HG02610 (cell line): ENCODE measurements at regions not wholly inside any gene's neighbourhood (a gene's known extent, or its start where the extent isn't known, plus 50 kb on each side); places are given as distances from the start of the nearest gene placed in this dataset.
"Not testable (repeated sequence)": the region's sequence is repeated elsewhere in the genome, so short reads cannot be mapped to it uniquely, and the experiment has no call there.

ENCODE experiments used
- ATAC-seq: cut with Tn5 transposase; IDR thresholded peaks from one replicate; pipeline ENCODE4 v1.9.1; 2021; ENCODE audit warnings: mild to moderate bottlenecking, moderate library complexity; ENCODE audit not compliant: unreplicated experiment

GRCh38 chr20:52446421-52447224 lies 255.0 kb upstream of the ZFP64 start:
- no peak for ATAC-seq

- no peak for ATAC-seq
Measured at GRCh38 chr20:52444455-52444854, 252.9 kb upstream of the ZFP64 start.

GRCh38 chr20:52443874-52444273 lies 252.3 kb upstream of the ZFP64 start:
- no peak for ATAC-seq

- no peak for ATAC-seq
Measured at GRCh38 chr20:52441710-52442109, 250.1 kb upstream of the ZFP64 start.

DNA sequence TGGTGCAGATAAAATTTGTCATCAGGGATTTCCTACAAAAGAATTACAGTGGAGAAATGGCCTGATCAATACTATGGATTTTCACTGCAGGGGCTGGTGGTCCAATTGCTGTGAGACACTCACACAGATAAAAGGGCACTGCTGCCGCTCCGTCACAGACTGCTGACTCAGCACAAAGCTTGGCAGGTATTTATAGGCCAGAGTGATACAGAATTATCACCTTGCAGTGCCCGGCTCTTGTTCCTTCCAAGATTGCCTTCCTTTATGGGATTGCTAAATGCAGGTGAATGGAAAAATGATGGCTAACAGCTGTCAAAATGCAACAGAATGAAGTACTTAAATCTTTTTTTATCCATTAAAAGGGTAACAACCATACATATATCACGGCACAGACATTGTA lies 247.8 kb upstream of the ZFP64 start:
- ATAC-seq = no peak

GRCh38 chr20:52438326-52438963 lies 246.9 kb upstream of the ZFP64 start:
- no peak for ATAC-seq

- ATAC-seq = no peak
Measured at GRCh38 chr20:52434453-52434852, 242.9 kb upstream of the ZFP64 start.

- no peak for ATAC-seq
Measured at GRCh38 chr20:52434041-52434425, 242.5 kb upstream of the ZFP64 start.

GRCh38 chr20:52433326-52434040 lies 241.9 kb upstream of the ZFP64 start:
- no peak for ATAC-seq

DNA sequence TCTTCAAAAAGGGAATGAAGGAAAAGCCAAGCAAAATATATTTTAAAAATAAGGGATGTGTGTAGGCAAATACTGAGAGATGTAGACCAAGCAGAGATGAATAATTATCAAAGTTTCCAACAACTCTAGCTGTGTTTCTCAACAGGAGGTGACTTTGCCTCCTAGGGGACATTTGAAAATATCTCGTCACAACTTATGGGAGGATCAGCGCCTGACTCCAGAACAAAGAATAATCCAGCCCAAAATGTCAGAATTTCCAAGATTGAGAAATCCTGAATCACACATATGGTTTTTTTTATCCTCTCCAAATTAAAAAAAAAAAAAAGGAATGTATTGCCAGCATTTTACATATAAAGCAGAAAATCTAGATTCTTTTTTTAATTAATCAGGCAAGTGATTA lies 241.2 kb upstream of the ZFP64 start:
- no peak for ATAC-seq

DNA sequence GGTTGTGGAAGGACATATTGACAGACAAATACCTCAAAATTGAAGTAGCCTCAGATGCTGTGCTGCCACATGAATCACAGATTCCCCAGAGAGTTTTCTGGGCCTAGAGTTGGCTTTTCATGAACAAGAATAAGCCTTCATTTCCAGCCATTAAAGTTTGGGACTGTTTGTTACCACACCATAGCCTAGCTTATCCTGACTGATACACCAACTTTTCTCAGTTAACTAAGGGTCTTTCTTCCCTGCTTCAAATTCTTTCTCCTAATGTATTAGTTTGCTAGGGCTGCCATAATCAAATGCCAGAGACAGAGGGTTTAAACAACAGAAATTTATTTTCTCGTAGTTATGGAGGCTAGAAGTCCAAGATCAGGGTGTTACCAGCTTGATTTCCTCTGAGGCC lies 237.4 kb upstream of the ZFP64 start:
- ATAC-seq = no peak

- no peak for ATAC-seq
Measured at GRCh38 chr20:52427960-52428359, 236.4 kb upstream of the ZFP64 start.

DNA sequence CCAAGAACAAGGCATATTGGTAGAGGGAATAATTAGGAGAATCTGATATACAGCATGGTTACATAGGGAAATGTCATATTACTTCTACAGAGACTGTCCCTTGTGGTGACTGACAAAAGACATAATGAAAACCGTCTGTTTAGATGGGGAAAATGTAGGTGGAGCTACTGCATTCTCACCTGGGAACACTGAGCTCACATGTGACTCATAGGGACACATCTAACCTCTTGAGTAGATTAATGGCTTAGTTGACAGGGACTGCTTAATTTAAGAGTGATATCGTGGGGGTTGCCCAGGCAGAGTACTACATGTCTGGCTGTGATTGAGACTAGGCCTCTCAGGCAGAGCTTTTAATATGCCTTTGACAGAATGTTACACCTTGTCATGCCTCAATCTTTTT lies 235.3 kb upstream of the ZFP64 start:
- no peak for ATAC-seq

DNA sequence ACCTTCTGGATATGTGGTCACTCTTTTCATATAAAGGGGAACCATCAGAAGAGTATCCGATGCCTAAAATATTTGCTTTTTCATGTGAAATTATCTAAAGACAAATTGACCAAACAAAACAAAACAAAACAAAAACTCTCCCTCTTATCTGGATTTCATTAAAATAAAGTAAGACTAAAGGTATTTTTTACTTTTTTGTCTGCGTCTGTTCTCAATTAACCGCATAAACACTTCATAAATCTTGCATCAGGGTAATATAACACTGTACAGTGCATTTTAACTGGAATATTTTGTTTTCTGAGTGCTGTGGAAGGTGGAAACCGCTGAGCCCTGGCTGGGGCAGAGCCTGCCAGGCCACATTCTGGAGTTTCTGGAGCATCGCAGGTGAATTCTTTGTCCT lies 234.1 kb upstream of the ZFP64 start:
- no peak for ATAC-seq

DNA sequence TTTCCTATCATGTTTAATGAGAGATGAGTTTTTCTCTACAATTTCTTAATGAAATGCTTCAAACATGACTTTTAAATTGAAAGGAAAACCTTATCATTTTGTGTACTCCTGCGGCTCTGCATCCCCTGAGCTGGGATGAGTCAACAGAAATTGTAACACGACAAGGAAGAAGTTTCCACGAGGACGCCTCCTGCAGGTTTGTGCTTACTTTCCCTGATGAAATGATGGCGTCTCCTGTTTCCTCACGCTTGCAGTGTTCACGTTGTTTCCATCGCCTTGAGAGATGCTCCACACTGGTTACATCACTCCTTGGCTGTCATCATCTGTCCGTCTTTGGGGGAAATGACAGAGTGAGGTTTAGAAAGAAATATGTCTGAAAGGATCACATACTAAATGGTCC lies 233.7 kb upstream of the ZFP64 start:
- no peak for ATAC-seq

GRCh38 chr20:52424357-52424942 lies 232.9 kb upstream of the ZFP64 start:
- ATAC-seq = not testable (repeated sequence)

DNA sequence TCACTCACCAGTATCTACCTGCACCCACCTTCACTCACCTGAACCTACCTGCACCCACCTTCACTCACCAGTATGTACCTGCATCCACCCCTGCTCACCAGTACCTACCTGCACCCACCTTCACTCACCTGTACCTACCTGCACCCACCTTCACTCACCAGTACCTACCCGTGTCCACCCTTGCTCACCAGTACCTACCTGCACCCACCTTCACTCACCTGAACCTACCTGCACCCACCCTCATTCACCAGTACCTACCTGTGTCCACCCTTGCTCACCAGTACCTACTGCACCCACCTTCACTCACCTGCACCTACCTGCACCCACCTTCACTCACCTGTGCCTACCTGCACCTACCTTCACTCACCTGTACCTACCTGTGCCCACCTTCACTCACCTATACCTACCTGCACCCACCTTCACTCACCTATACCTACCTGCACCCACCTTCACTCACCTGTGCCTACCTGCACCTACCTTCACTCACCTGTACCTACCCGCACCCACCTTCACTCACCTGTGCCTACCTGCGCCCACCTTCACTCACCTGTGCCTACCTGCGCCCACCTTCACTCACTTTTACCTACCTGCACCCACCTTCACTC lies 232.1 kb upstream of the ZFP64 start:
- ATAC-seq = not testable (repeated sequence)

GRCh38 chr20:52422574-52423336 lies 231.2 kb upstream of the ZFP64 start:
- ATAC-seq = no peak

GRCh38 chr20:52420805-52421204 lies 229.2 kb upstream of the ZFP64 start:
- no peak for ATAC-seq

- ATAC-seq = no peak
Measured at GRCh38 chr20:52419205-52419604, 227.6 kb upstream of the ZFP64 start.
